ENCODE measurements at regions not wholly inside any gene's neighbourhood (a gene's known extent, or its start where the extent isn't known, plus 50 kb on each side); places are given as distances from the start of the nearest gene placed in this dataset.

- Mint-ChIP-seq H3K4me3 (ENCODE audit: unreplicated experiment) (no peak overlapping the region), H3K36me3 (ENCODE audit: low read depth, unreplicated experiment) (peaks cover 2% of the 10 kb centered on the region), H3K27ac (ENCODE audit: unreplicated experiment) (no peak overlapping the region), H3K4me1 (ENCODE audit: low read depth, unreplicated experiment) (no peaks in the 10 kb centered on the region), H3K9me3 (ENCODE audit: unreplicated experiment) (peaks cover 6% of the 10 kb centered on the region), H3K27me3 (ENCODE audit: low read depth, unreplicated experiment) (no peaks in the 10 kb centered on the region)
- Histone ChIP-seq H3K4me1 (ENCODE audit: insufficient read depth, low read length) (no peaks in the 10 kb centered on the region), H2AFZ (ENCODE audit: low read depth, low read length) (no peak overlapping the region), H3K9ac (ENCODE audit: low read length) (no peak overlapping the region), H4K20me1 (ENCODE audit: insufficient read depth, low read length) (no peaks in the 10 kb centered on the region), H3K27ac (ENCODE audit: low read depth, low read length) (no peak overlapping the region), H3K36me3 (ENCODE audit: insufficient read depth, low read length) (no peaks in the 10 kb centered on the region), H3K4me2 (ENCODE audit: low read length) (no peak overlapping the region), H3K79me2 (ENCODE audit: insufficient read depth, low read length) (no peaks in the 10 kb centered on the region), H3K4me3 (ENCODE audit: insufficient read depth, low read depth, low read length) (no peak overlapping the region), H3K9me3 (ENCODE audit: insufficient read depth, low read depth, low read length) (no peaks in the 10 kb centered on the region), H3K27me3 (ENCODE audit: insufficient read depth, low read length) (no peaks in the 10 kb centered on the region)
- DNase-seq (ENCODE audit: low read depth) (no peak), FAIRE-seq (no peak)
- TF ChIP-seq CTCF (IDR thresholded peaks at IDR 0.05; ENCODE audit: insufficient read depth, low read depth, low read length) (no peak), EZH2 (IDR thresholded peaks at IDR 0.05; ENCODE audit: insufficient read depth, low read length) (no peak)
Observed at GRCh38 chr12:29838768-29839167, 55.0 kb upstream of the TMTC1 start.
